Ovary (tissue), 3 donors: ENCODE measurements at regions not wholly inside any gene's neighbourhood (a gene's known extent, or its start where the extent isn't known, plus 50 kb on each side); places are given as distances from the start of the nearest gene placed in this dataset.

Experiments used
- POLR2A ChIP-seq: fragments of 450-650 bp; IDR thresholded peaks from one replicate; pipeline ENCODE4 v1.6.1; 2017; ENCODE audit warnings: antibody characterized with exemption, mild to moderate bottlenecking, moderate library complexity
- TF ChIP-seq, protein P1 (sequence below), 3 donors: fragments of 450-650 bp in 2 of 3; fragments of 200-600 bp in 1 of 3; IDR thresholded peaks; one replicate each; pipeline versions ENCODE4 v1.5.1 to v1.8.0; 2016 to 2022; ENCODE audit warnings: antibody characterized with exemption in 3 of 3, mild to moderate bottlenecking in 1 of 3
- donor health status: DM: no; HTN: no; CAD: no.

DNA sequence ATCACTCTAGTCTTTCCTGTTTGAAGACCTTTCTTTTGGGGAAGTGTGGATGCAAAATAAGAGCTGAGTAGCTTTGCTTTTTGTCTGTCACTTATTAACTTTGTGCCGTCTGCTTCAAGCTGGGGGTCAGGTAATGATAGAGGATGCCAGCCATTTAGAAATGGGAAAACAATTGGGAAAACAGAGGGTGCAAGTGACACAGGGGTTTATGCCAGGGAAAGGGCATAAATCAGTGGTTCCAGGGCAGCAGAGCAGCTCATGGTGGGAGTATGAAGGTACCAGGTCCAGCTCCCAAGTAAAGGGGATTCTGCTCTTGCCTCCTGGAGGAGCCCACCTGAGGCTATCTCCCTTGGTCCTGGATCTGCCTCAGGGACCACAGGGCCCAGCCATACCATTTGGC lies 91.9 kb upstream of the GPR50 start:
- TF ChIP-seq, protein P1, sequence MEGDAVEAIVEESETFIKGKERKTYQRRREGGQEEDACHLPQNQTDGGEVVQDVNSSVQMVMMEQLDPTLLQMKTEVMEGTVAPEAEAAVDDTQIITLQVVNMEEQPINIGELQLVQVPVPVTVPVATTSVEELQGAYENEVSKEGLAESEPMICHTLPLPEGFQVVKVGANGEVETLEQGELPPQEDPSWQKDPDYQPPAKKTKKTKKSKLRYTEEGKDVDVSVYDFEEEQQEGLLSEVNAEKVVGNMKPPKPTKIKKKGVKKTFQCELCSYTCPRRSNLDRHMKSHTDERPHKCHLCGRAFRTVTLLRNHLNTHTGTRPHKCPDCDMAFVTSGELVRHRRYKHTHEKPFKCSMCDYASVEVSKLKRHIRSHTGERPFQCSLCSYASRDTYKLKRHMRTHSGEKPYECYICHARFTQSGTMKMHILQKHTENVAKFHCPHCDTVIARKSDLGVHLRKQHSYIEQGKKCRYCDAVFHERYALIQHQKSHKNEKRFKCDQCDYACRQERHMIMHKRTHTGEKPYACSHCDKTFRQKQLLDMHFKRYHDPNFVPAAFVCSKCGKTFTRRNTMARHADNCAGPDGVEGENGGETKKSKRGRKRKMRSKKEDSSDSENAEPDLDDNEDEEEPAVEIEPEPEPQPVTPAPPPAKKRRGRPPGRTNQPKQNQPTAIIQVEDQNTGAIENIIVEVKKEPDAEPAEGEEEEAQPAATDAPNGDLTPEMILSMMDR (IDR thresholded peaks at IDR 0.05) = no peak
- no peak for TF ChIP-seq POLR2A
